Ishikawa (cell line): ENCODE measurements at regions not wholly inside any gene's neighbourhood (a gene's known extent, or its start where the extent isn't known, plus 50 kb on each side); places are given as distances from the start of the nearest gene placed in this dataset.

Experiments
- CEBPB ChIP-seq: IDR thresholded peaks from 2 replicates; pipeline ENCODE4 v1.6.1; 2012
- CREB1 ChIP-seq: IDR thresholded peaks from 2 replicates; pipeline ENCODE4 v1.6.1; 2012; ENCODE audit warnings: low read depth
- EGR1 ChIP-seq: IDR thresholded peaks from 2 replicates; pipeline ENCODE4 v1.6.1; 2012
- EP300 ChIP-seq: IDR thresholded peaks from 2 replicates; pipeline ENCODE4 v1.6.1; 2012; ENCODE audit warnings: borderline replicate concordance
- FOXM1 ChIP-seq: IDR thresholded peaks from 2 replicates; pipeline ENCODE4 v1.6.1; 2012; ENCODE audit warnings: low read depth, borderline replicate concordance
- MAX ChIP-seq: IDR thresholded peaks from 2 replicates; pipeline ENCODE4 v1.6.1; 2012
- RAD21 ChIP-seq: IDR thresholded peaks from 2 replicates; pipeline ENCODE4 v1.6.1; 2012; ENCODE audit warnings: low read depth
- REST ChIP-seq: IDR thresholded peaks from 2 replicates; pipeline ENCODE4 v1.6.1; 2012; ENCODE audit warnings: low read depth, mild to moderate bottlenecking
- TAF1 ChIP-seq: IDR thresholded peaks from 2 replicates; pipeline ENCODE4 v1.6.1; 2012; ENCODE audit warnings: low read depth, mild to moderate bottlenecking
- TEAD4 ChIP-seq: IDR thresholded peaks from 2 replicates; pipeline ENCODE4 v1.6.1; 2012
- USF1 ChIP-seq: IDR thresholded peaks from 2 replicates; pipeline ENCODE4 v1.6.1; 2012
- YY1 ChIP-seq: IDR thresholded peaks from 2 replicates; pipeline ENCODE4 v1.6.1; 2012; ENCODE audit warnings: low read depth

GRCh38 chrX:13900351-13900750 lies 83.5 kb upstream of the GPM6B start:
- TF ChIP-seq YY1, result no peak
- TF ChIP-seq REST, result no peak
- TF ChIP-seq EGR1, result no peak
- no peak for TF ChIP-seq FOXM1
- no peak for TF ChIP-seq MAX
- TF ChIP-seq CREB1, result no peak
- no peak for TF ChIP-seq TEAD4
- TF ChIP-seq TAF1, result no peak
- TF ChIP-seq RAD21, result no peak
- no peak for TF ChIP-seq EP300
- TF ChIP-seq CEBPB, result no peak
- no peak for TF ChIP-seq USF1
